ENCODE measurements at regions not wholly inside any gene's neighbourhood (a gene's known extent, or its start where the extent isn't known, plus 50 kb on each side); places are given as distances from the start of the nearest gene placed in this dataset.

GRCh38 chrX:9318213-9318612, 146.6 kb upstream of the TBL1X start:
- DNase-seq, result no peak

GRCh38 chrX:9318766-9319165, 146.1 kb upstream of the TBL1X start:
- DNase-seq, result peak in 1 of 2 experiments; percentile 52

- no peak for DNase-seq
These were observed 143.9 kb upstream of the TBL1X start for GRCh38 chrX:9320940-9321339.

GRCh38 chrX:9324676-9325075, 140.2 kb upstream of the TBL1X start:
- DNase-seq, result no peak

GRCh38 chrX:9326369-9326768, 138.5 kb upstream of the TBL1X start:
- DNase-seq, result no peak

GRCh38 chrX:9327086-9327746, 137.6 kb upstream of the TBL1X start:
- no peak for DNase-seq

- DNase-seq, result no peak
These were observed 137.1 kb upstream of the TBL1X start for GRCh38 chrX:9327747-9328145.

GRCh38 chrX:9329056-9329455, 135.8 kb upstream of the TBL1X start:
- DNase-seq, result no peak

- DNase-seq, result no peak
These were observed 134.4 kb upstream of the TBL1X start for GRCh38 chrX:9330249-9330982.

GRCh38 chrX:9333873-9334560, 130.8 kb upstream of the TBL1X start:
- DNase-seq, result no peak

GRCh38 chrX:9335251-9335650, 129.6 kb upstream of the TBL1X start:
- peak in 1 of 2 experiments; percentile 63 for DNase-seq

- no peak for DNase-seq
These were observed 128.4 kb upstream of the TBL1X start for GRCh38 chrX:9336456-9336855.

- no peak for DNase-seq
These were observed 127.8 kb upstream of the TBL1X start for GRCh38 chrX:9337046-9337445.

GRCh38 chrX:9338986-9339385, 125.9 kb upstream of the TBL1X start:
- DNase-seq, result no peak

GRCh38 chrX:9339603-9340491, 125.0 kb upstream of the TBL1X start:
- no peak for DNase-seq

- no peak for DNase-seq
These were observed 124.1 kb upstream of the TBL1X start for GRCh38 chrX:9340598-9341290.

- peak; percentile 31 to 64 for DNase-seq
These were observed 123.3 kb upstream of the TBL1X start for GRCh38 chrX:9341291-9342201.

- DNase-seq, result peak; percentile 88 to 90
These were observed 122.3 kb upstream of the TBL1X start for GRCh38 chrX:9342561-9343051.

- no peak for DNase-seq
These were observed 120.9 kb upstream of the TBL1X start for GRCh38 chrX:9343971-9344370.

GRCh38 chrX:9345957-9346356, 118.9 kb upstream of the TBL1X start:
- DNase-seq, result no peak
